Vagina (tissue), 2 donors: ENCODE measurements at regions not wholly inside any gene's neighbourhood (a gene's known extent, or its start where the extent isn't known, plus 50 kb on each side); places are given as distances from the start of the nearest gene placed in this dataset.

Source experiments
- CTCF ChIP-seq, 3 experiments: fragments of 450-650 bp in 2 of 3; fragments of 200-600 bp in 1 of 3; sonication (generic) in 1 of 3; IDR thresholded peaks; one replicate each; pipeline ENCODE4 v1.5.1; 2017 to 2019; ENCODE audit warnings: antibody characterized with exemption in 3 of 3, mild to moderate bottlenecking in 2 of 3, moderate library complexity in 2 of 3
- POLR2A ChIP-seq, 2 donors: fragments of 450-650 bp; IDR thresholded peaks; one replicate each; pipeline ENCODE4 v1.6.1; 2017; ENCODE audit warnings: antibody characterized with exemption in 2 of 2, mild to moderate bottlenecking in 2 of 2, moderate library complexity in 2 of 2

DNA sequence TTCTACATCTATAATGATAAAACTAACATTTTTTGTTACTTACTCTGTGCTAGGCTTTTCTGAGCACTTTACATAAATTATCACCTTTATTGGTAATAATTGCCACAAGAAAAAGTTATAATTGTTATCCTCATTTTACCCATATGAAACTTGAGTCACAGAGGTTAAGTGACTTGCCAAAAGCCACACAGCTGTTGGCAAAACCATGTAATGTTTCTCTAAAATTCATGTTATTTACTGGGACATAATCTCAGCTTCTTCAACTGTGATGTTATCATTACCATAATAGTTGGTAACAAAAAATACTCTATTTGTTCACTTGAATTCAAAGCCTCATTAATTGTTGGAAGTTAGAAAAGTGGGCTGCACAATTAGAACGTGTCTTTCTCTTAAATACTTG is 437.3 kb downstream of the BRINP1 start:
- TF ChIP-seq POLR2A (IDR thresholded peaks at IDR 0.05) = no peak
- TF ChIP-seq CTCF (IDR thresholded peaks at IDR 0.05) = no peak
